Esophagus (tissue), 2 donors: ENCODE measurements at regions not wholly inside any gene's neighbourhood (a gene's known extent, or its start where the extent isn't known, plus 50 kb on each side); places are given as distances from the start of the nearest gene placed in this dataset.

ENCODE experiments used
- H3K27ac ChIP-seq, 2 donors: one replicate each; pipeline ENCODE4 v1.5.1; 2013; ENCODE audit warnings: low read depth in 2 of 2, mild to moderate bottlenecking in 2 of 2, inconsistent platforms in 1 of 2, low read length in 1 of 2, moderate library complexity in 1 of 2
- H3K27me3 ChIP-seq, 2 donors: one replicate each; pipeline ENCODE4 v1.6.1; 2013; ENCODE audit warnings: low read length in 2 of 2, control low read depth in 1 of 2, mild to moderate bottlenecking in 1 of 2; ENCODE audit not compliant: insufficient read depth in 2 of 2, control insufficient read depth in 1 of 2
- H3K36me3 ChIP-seq, 2 donors: one replicate each; pipeline ENCODE4 v1.6.1; 2013; ENCODE audit warnings: low read length in 1 of 2; ENCODE audit not compliant: control insufficient read depth in 2 of 2, insufficient read depth in 2 of 2
- H3K4me1 ChIP-seq, 2 donors: one replicate each; pipeline ENCODE4 v1.6.1; 2013; ENCODE audit warnings: low read length in 1 of 2; ENCODE audit not compliant: control insufficient read depth in 2 of 2, insufficient read depth in 2 of 2
- H3K4me3 ChIP-seq, 2 donors: one replicate each; pipeline ENCODE4 v1.5.1; 2013; ENCODE audit warnings: low read length in 2 of 2, mild to moderate bottlenecking in 2 of 2, low read depth in 1 of 2, moderate library complexity in 1 of 2
- H3K9me3 ChIP-seq, 2 donors: one replicate each; pipeline ENCODE4 v1.6.1; 2013; ENCODE audit warnings: mild to moderate bottlenecking in 2 of 2, low read depth in 1 of 2, low read length in 1 of 2, moderate library complexity in 1 of 2; ENCODE audit not compliant: control insufficient read depth in 2 of 2, insufficient read depth in 1 of 2
- WGBS, 2 donors: extraction: QIAGEN DNeasy Blood & Tissue Kit; methylation state at CpG; one replicate each; pipeline ENCODE4 v1.1.7; 2013; 5-methylcytosine and 5-hydroxymethylcytosine counted together
- donor health status: healthy with polysubstance abuse.
- donor health status: Bipolar disorder and iron deficiency.

- 89 to 94% methylated on average over 3 of the region's 3 CpGs for WGBS, 2 donors
- Histone ChIP-seq H3K4me3 (no peak overlapping the region), H3K27me3 (no peaks in the 10 kb centered on the region), H3K9me3 (no peaks in the 10 kb centered on the region), H3K27ac (no peak overlapping the region), H3K4me1 (no peaks in the 10 kb centered on the region), H3K36me3 (no peaks in the 10 kb centered on the region)
Observed at GRCh38 chr2:195479407-195479806, 177.6 kb upstream of the SLC39A10 start.

GRCh38 chr2:195477996-195478382 is 179.0 kb upstream of the SLC39A10 start:
- Histone ChIP-seq H3K27me3 (no peaks in the 10 kb centered on the region), H3K4me3 (no peak overlapping the region), H3K27ac (no peak overlapping the region), H3K36me3 (no peaks in the 10 kb centered on the region), H3K9me3 (no peaks in the 10 kb centered on the region), H3K4me1 (no peaks in the 10 kb centered on the region)

GRCh38 chr2:195477248-195477995 is 179.6 kb upstream of the SLC39A10 start:
- Histone ChIP-seq H3K27me3 (no peaks in the 10 kb centered on the region), H3K9me3 (no peaks in the 10 kb centered on the region), H3K36me3 (no peaks in the 10 kb centered on the region), H3K4me1 (no peaks in the 10 kb centered on the region), H3K4me3 (no peak overlapping the region), H3K27ac (no peak overlapping the region)
- WGBS, 2 donors: 66 to 74% methylated on average over 2 of the region's 2 CpGs

GRCh38 chr2:195475336-195475735 is 181.7 kb upstream of the SLC39A10 start:
- Histone ChIP-seq H3K27me3 (no peaks in the 10 kb centered on the region), H3K4me1 (no peaks in the 10 kb centered on the region), H3K4me3 (no peak overlapping the region), H3K27ac (no peak overlapping the region), H3K9me3 (no peaks in the 10 kb centered on the region), H3K36me3 (no peaks in the 10 kb centered on the region)
- 77 to 79% methylated on average over 5 of the region's 5 CpGs for WGBS, 2 donors

- Histone ChIP-seq H3K4me1 (no peaks in the 10 kb centered on the region), H3K27me3 (no peaks in the 10 kb centered on the region), H3K4me3 (no peak overlapping the region), H3K27ac (no peak overlapping the region), H3K9me3 (no peaks in the 10 kb centered on the region), H3K36me3 (no peaks in the 10 kb centered on the region)
- WGBS, 2 donors: 86 to 92% methylated on average over 6 of the region's 6 CpGs
Observed at GRCh38 chr2:195473862-195474261, 183.2 kb upstream of the SLC39A10 start.

GRCh38 chr2:195472501-195473234 is 184.4 kb upstream of the SLC39A10 start:
- H3K27me3 ChIP-seq: no peaks in the 10 kb centered on the region
- H3K4me1 ChIP-seq: no peaks in the 10 kb centered on the region
- H3K27ac ChIP-seq: no peak overlapping the region
- no peaks in the 10 kb centered on the region for H3K9me3 ChIP-seq
- H3K36me3 ChIP-seq: no peaks in the 10 kb centered on the region
- 74 to 77% methylated on average over 3 of the region's 3 CpGs for WGBS, 2 donors
- no peak overlapping the region for H3K4me3 ChIP-seq

GRCh38 chr2:195471807-195472206 is 185.2 kb upstream of the SLC39A10 start:
- Histone ChIP-seq H3K4me1 (no peaks in the 10 kb centered on the region), H3K27ac (no peak overlapping the region), H3K36me3 (no peaks in the 10 kb centered on the region), H3K27me3 (no peaks in the 10 kb centered on the region), H3K4me3 (no peak overlapping the region), H3K9me3 (no peaks in the 10 kb centered on the region)
- WGBS, 2 donors: 83 to 85% methylated on average over 4 of the region's 4 CpGs

- WGBS, 2 donors: 64 to 77% methylated on average over 2 of the region's 2 CpGs
- Histone ChIP-seq H3K4me3 (no peak overlapping the region), H3K9me3 (no peaks in the 10 kb centered on the region), H3K36me3 (no peaks in the 10 kb centered on the region), H3K27ac (no peak overlapping the region), H3K4me1 (no peaks in the 10 kb centered on the region), H3K27me3 (no peaks in the 10 kb centered on the region)
Observed at GRCh38 chr2:195471163-195471562, 185.9 kb upstream of the SLC39A10 start.

GRCh38 chr2:195470622-195471021 is 186.4 kb upstream of the SLC39A10 start:
- Histone ChIP-seq H3K27me3 (no peaks in the 10 kb centered on the region), H3K9me3 (no peaks in the 10 kb centered on the region), H3K36me3 (no peaks in the 10 kb centered on the region), H3K27ac (no peak overlapping the region), H3K4me1 (no peaks in the 10 kb centered on the region), H3K4me3 (no peak overlapping the region)

GRCh38 chr2:195468771-195469170 is 188.3 kb upstream of the SLC39A10 start:
- WGBS, 2 donors: 84 to 86% methylated on average over 2 of the region's 2 CpGs
- no peaks in the 10 kb centered on the region for H3K4me1 ChIP-seq
- H3K27ac ChIP-seq: no peak overlapping the region
- no peak overlapping the region for H3K4me3 ChIP-seq
- no peaks in the 10 kb centered on the region for H3K27me3 ChIP-seq
- no peaks in the 10 kb centered on the region for H3K9me3 ChIP-seq
- H3K36me3 ChIP-seq: no peaks in the 10 kb centered on the region
